H54 (cell line): ENCODE measurements at regions not wholly inside any gene's neighbourhood (a gene's known extent, or its start where the extent isn't known, plus 50 kb on each side); places are given as distances from the start of the nearest gene placed in this dataset.

Source experiments
- DNase-seq: peaks from one replicate; pipeline ENCODE4 v3.0.0; 2011; ENCODE audit warnings: low spot score, mixed read lengths; ENCODE audit not compliant: insufficient read length
- FAIRE-seq: peaks from 3 replicates; lab custom pipeline; 2011; peaks lifted over from hg19 to GRCh38; lab: Jason Lieb, UNC
- POLR2A ChIP-seq: IDR thresholded peaks from 2 replicates; pipeline ENCODE4 v1.6.1; 2011; ENCODE audit warnings: low read depth, mild to moderate bottlenecking, low read length

- TF ChIP-seq POLR2A: no peak
- DNase-seq (no peak), FAIRE-seq (no peak)
Observed at GRCh38 chr7:34463830-34464229, 194.2 kb upstream of the NPSR1 start.

- FAIRE-seq (no peak), DNase-seq (no peak)
- no peak for TF ChIP-seq POLR2A
Observed at GRCh38 chr7:34471844-34472243, 186.2 kb upstream of the NPSR1 start.

DNA sequence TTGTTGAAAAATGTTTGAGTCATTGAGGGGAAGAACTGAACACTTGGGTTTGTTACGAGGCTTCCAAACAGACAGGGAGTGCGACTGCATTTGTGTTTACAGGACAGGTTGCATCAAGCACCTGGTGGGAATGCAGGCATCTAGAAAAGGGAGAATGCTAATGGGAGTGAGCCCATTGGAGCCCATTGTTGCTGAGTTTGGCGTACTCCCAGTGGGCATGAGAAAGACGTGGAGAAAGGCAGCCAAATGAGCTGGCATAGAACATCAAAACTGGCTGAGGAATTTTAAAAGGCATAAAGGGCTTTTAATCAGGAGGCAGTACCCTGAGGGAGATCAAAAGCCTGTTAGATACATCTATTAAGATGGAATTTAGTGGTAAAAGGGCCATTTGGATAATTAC lies 171.6 kb upstream of the NPSR1 start:
- no peak for DNase-seq
- TF ChIP-seq POLR2A: no peak
- FAIRE-seq: no peak

DNA sequence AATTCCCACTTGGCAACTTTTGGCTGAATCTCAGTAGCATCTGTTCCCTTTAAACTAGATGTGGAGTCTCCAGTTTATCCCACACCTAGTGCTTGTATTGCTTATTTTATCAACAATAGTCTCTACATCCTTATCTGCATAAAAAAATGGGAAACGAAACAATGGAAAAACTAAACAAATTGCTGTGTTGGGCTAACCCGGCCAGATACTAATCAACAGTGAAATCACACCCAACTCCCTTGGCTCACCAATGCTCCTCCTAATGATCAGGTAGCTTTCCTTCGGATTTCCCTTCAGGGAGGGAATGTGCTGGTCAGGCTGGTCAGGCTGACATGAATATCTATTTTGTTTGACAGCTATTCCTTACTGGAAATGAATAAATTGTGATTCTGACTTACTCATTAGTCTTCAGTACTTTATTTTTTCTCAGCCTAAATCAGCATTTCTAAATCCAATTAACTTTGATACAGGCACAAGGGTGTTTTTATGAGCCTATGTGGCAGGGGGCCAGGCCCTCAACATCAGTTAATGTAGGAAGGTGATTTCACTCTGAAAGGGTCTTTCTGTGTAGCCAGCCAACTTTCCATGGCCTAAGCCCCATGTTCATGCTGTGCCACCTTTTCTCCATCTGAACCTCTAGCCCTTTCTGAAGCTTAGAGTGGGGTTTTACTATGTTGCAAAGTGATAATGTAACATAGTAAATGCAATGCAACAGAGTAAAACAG lies 170.5 kb upstream of the NPSR1 start:
- TF ChIP-seq POLR2A: no peak
- DNase-seq: no peak
- FAIRE-seq: no peak

- no peak for DNase-seq
- no peak for TF ChIP-seq POLR2A
- FAIRE-seq: no peak
Observed at GRCh38 chr7:34488766-34489165, 169.3 kb upstream of the NPSR1 start.

DNA sequence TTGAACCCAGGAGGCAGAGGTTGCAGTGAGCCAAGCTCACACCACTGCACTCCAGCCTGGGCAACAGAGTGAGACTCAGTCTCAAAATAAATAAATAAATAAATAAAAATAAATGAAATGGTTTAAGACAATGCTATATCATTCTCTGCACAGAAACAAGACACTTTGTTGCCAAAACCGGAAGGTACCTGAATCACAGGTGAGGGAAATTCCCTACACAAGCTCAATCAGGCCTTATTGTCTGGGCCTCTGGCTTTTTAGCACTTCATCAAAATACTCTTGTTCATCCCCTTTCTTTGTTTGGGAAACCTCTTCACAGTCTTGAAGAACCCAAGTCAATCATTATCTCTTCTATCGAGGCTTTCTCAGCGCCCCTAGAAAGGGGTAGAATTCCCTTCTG lies 166.1 kb upstream of the NPSR1 start:
- no peak for TF ChIP-seq POLR2A
- no peak for FAIRE-seq

DNA sequence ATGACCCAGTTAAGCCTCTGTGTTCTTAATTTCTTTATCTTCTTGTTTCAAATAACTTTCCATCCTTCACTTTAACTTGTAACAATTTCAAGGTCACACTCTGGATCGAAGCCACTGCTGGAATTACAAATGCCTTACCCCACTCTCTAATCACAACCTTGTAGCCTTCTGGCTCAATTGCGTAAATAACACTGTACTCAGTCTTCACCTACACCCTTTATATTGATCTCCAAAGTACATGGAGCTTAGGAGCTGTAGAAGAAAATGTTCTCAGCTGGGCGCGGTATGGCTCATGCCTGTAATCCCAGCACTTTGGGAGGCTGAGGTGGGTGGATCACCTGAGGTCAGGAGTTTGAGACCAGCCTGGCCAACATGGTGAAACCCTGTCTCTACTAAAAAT lies 164.3 kb upstream of the NPSR1 start:
- DNase-seq (no peak), FAIRE-seq (no peak)
- no peak for TF ChIP-seq POLR2A

More for the DNA sequence above, 166.1 kb upstream of the NPSR1 start:
- no peak for DNase-seq

- FAIRE-seq (no peak), DNase-seq (peak; percentile 12)
- TF ChIP-seq POLR2A: no peak
Observed at GRCh38 chr7:34497153-34497777, 160.8 kb upstream of the NPSR1 start.

DNA sequence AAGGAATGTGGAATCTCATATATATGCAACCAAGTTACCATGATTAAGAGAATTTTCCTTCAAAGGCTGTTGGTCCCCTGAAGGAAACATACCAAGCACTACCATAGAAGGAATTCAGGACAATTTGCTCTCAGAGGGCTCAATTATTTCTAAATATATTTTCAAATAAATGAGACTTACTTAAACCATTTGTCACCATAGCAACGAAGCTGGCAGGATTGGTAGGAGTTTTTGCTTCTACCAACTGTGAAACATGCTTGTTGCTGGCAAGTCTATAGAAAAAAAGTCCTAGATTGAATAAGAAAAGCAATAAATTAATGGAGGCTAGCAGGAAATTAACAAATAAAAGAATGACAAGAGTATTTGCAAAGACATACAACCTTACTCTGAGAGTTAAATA lies 156.9 kb upstream of the NPSR1 start:
- FAIRE-seq (no peak), DNase-seq (no peak)
- TF ChIP-seq POLR2A: no peak

DNA sequence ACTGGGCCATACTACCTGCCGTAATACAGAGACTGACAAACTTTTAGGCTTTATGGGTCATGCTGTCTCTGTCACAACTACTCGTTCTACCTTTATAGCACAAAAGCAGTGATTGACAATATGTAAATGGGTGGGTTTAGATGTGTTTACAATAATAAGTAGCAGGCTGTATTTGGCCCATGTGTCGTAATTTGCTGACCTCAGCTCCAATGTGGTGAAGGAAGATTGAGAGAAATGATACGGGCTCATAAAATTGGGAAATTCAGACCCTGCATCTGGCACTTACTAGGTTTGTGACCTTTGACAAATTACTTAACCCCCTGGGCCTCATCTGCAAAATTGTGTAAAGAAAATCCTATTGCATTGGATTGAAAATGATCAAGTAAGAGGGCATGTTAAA lies 150.8 kb upstream of the NPSR1 start:
- TF ChIP-seq POLR2A: no peak
- DNase-seq: no peak
- no peak for FAIRE-seq

DNA sequence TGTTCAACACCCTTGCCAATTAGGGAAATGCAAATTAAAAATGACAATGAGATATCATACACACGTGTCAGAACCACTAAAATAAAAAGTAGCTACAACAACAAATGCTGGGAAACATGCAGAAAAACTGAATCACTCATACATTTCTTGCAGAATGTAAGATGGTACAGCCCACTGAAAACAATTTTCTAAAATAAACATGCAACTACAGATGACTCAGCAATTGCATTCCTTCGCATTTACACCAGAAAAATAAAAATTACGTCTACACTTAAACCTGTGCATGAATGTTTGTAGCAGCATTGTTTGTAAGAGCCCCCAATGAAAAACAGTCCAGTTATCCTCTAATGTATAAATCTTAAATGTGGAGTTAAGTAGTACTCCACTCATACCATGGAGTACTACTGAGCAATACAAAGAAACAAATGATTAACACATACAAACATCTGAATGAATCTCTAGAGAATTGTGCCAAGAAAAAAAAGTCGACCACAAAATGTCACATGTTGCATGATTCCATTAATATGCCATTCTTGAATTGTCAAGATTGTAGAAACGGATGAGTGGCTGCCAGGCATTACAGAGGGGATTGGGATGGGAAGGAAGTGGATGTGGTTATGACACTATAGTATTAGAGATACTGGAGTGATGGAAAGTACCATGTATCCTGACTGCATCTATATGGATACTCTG lies 134.6 kb upstream of the NPSR1 start:
- DNase-seq (no peak), FAIRE-seq (no peak)
- TF ChIP-seq POLR2A: no peak

GRCh38 chr7:34530259-34530658 lies 127.8 kb upstream of the NPSR1 start:
- FAIRE-seq: peak; percentile 38
- no peak for DNase-seq
- no peak for TF ChIP-seq POLR2A

- FAIRE-seq (no peak), DNase-seq (no peak)
- TF ChIP-seq POLR2A: no peak
Observed at GRCh38 chr7:34539003-34539402, 119.0 kb upstream of the NPSR1 start.

- DNase-seq (no peak), FAIRE-seq (no peak)
- TF ChIP-seq POLR2A: no peak
Observed at GRCh38 chr7:34544621-34545020, 113.4 kb upstream of the NPSR1 start.
